ENCODE measurements at regions not wholly inside any gene's neighbourhood (a gene's known extent, or its start where the extent isn't known, plus 50 kb on each side); places are given as distances from the start of the nearest gene placed in this dataset.

DNA sequence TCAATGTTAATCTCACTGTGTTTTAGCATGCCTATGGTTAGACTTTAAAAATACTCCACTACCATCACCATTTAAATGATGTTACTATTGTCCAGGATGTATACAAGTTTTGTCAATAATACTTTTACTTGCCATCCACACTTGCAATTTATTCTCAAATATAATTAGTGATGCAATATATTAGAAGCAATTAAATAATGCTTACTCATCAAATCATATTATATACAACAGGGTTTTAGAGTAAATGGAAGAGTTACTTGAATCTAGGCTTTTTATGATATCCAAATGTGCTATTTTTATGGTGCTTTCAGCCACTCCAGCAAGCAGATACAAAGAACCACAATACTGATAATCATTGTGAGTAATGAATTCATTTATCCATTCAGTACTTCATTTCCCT is 461.1 kb downstream of the TMEM182 start:
- no peak overlapping the region for H3K27ac ChIP-seq (replicated peaks in 1 of 4)
- intact Hi-C loops (cut with DNase I): no loop called here
- no peaks in the 10 kb centered on the region for H3K36me3 ChIP-seq
- H3K27me3 ChIP-seq: no peaks in the 10 kb centered on the region
- no peak for DNase-seq (ENCODE audit: extremely low spot score)
- no peaks in the 10 kb centered on the region for H3K4me1 ChIP-seq
- no peak for TF ChIP-seq POLR2A (IDR thresholded peaks at IDR 0.05; ENCODE audit: low read depth)
- no peaks in the 10 kb centered on the region for H3K9me3 ChIP-seq
- H3K4me3 ChIP-seq: no peak overlapping the region

- WGBS: 44% methylated on average over 1 of the region's 1 CpG
- intact Hi-C loops (cut with DNase I): no loop called here
- DNase-seq (ENCODE audit: extremely low spot score): no peak
- no peak for TF ChIP-seq POLR2AphosphoS5 (IDR thresholded peaks at IDR 0.05)
- no peak for TF ChIP-seq EP300 (IDR thresholded peaks at IDR 0.05)
- TF ChIP-seq POLR2A (IDR thresholded peaks at IDR 0.05; ENCODE audit: low read depth): no peak
- no peak for TF ChIP-seq CTCF (IDR thresholded peaks at IDR 0.05)
- Histone ChIP-seq H3K4me1 (no peaks in the 10 kb centered on the region), H3K36me3 (no peaks in the 10 kb centered on the region), H3K9me3 (no peaks in the 10 kb centered on the region), H3K27me3 (no peaks in the 10 kb centered on the region), H3K4me3 (no peak overlapping the region), H3K27ac (replicated peaks in 1 of 4) (no peak overlapping the region)
These were observed 469.0 kb downstream of the TMEM182 start for GRCh38 chr2:103230796-103231195.

- no peak overlapping the region for H3K4me3 ChIP-seq
- no peaks in the 10 kb centered on the region for H3K9me3 ChIP-seq
- WGBS: 90% methylated on average over 4 of the region's 4 CpGs
- TF ChIP-seq POLR2AphosphoS5 (IDR thresholded peaks at IDR 0.05): no peak
- TF ChIP-seq CTCF (IDR thresholded peaks at IDR 0.05): no peak
- TF ChIP-seq EP300 (IDR thresholded peaks at IDR 0.05): no peak
- TF ChIP-seq POLR2A (IDR thresholded peaks at IDR 0.05; ENCODE audit: low read depth): no peak
- DNase-seq (ENCODE audit: extremely low spot score): no peak
- H3K36me3 ChIP-seq: no peaks in the 10 kb centered on the region
- intact Hi-C loops (cut with DNase I): no loop called here
- no peaks in the 10 kb centered on the region for H3K4me1 ChIP-seq
- no peak overlapping the region for H3K27ac ChIP-seq (replicated peaks in 1 of 4)
- H3K27me3 ChIP-seq: no peaks in the 10 kb centered on the region
These were observed 471.0 kb downstream of the TMEM182 start for GRCh38 chr2:103232865-103233264.

- Histone ChIP-seq H3K36me3 (no peaks in the 10 kb centered on the region), H3K27ac (replicated peaks in 1 of 4) (no peak overlapping the region), H3K27me3 (no peaks in the 10 kb centered on the region), H3K4me3 (no peak overlapping the region), H3K4me1 (no peaks in the 10 kb centered on the region), H3K9me3 (no peaks in the 10 kb centered on the region)
- no peak for DNase-seq (ENCODE audit: extremely low spot score)
- intact Hi-C loops (cut with DNase I): no loop called here
- 65% methylated on average over 1 of the region's 1 CpG for WGBS
- TF ChIP-seq POLR2A (IDR thresholded peaks at IDR 0.05; ENCODE audit: low read depth): no peak
- TF ChIP-seq POLR2AphosphoS5 (IDR thresholded peaks at IDR 0.05): no peak
- TF ChIP-seq CTCF (IDR thresholded peaks at IDR 0.05): no peak
- no peak for TF ChIP-seq EP300 (IDR thresholded peaks at IDR 0.05)
These were observed 471.9 kb downstream of the TMEM182 start for GRCh38 chr2:103233691-103234090.

DNA sequence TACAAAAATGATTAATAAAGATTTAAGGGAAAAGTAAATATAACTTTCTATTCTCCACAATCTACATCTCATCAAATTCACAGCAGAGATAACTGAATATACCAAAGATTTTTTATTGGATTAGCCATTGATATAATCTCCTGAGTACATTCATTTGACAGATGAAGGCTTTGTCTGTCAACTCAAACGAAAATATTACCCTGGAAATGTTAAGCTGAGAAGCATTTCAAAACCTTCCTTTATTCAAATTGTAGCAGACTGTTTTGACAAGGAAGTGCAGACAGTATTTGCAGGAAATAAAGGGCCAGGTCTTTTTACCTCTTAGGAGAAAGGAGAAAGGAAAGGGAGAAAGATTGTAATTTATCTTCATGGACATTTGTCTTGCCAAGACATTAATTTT is 473.5 kb downstream of the TMEM182 start:
- Histone ChIP-seq H3K9me3 (no peaks in the 10 kb centered on the region), H3K27me3 (no peaks in the 10 kb centered on the region), H3K4me3 (no peak overlapping the region), H3K27ac (replicated peaks in 1 of 4) (no peak overlapping the region), H3K4me1 (no peaks in the 10 kb centered on the region), H3K36me3 (no peaks in the 10 kb centered on the region)
- no peak for TF ChIP-seq EP300 (IDR thresholded peaks at IDR 0.05)
- no peak for TF ChIP-seq POLR2AphosphoS5 (IDR thresholded peaks at IDR 0.05)
- no peak for TF ChIP-seq CTCF (IDR thresholded peaks at IDR 0.05)
- TF ChIP-seq POLR2A (IDR thresholded peaks at IDR 0.05; ENCODE audit: low read depth): no peak
- intact Hi-C loops (cut with DNase I): no loop called here
- no peak for DNase-seq (ENCODE audit: extremely low spot score)
- WGBS: 32% methylated on average over 1 of the region's 1 CpG
